ENCODE measurements at regions not wholly inside any gene's neighbourhood (a gene's known extent, or its start where the extent isn't known, plus 50 kb on each side); places are given as distances from the start of the nearest gene placed in this dataset.

DNA sequence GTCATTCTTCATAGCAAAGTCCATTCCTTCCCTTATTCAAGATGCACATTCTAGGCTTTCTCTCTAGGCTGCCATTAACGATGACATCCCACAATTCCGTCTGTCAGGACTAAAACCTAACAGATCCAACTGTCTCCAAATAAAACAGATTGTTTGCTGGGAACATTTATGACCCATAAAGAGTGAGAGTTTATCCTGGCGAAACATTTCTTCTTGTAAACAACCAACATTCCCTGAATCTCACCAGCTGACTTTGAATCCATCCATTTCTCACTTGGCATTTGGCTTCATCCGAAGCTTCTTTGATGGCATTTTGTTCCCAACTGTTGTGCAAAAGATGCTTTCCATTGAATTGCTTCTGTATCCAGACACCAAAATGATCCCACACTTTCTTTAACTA, 93.1 kb downstream of the OLIG3 start:
- TF ChIP-seq, protein P1, sequence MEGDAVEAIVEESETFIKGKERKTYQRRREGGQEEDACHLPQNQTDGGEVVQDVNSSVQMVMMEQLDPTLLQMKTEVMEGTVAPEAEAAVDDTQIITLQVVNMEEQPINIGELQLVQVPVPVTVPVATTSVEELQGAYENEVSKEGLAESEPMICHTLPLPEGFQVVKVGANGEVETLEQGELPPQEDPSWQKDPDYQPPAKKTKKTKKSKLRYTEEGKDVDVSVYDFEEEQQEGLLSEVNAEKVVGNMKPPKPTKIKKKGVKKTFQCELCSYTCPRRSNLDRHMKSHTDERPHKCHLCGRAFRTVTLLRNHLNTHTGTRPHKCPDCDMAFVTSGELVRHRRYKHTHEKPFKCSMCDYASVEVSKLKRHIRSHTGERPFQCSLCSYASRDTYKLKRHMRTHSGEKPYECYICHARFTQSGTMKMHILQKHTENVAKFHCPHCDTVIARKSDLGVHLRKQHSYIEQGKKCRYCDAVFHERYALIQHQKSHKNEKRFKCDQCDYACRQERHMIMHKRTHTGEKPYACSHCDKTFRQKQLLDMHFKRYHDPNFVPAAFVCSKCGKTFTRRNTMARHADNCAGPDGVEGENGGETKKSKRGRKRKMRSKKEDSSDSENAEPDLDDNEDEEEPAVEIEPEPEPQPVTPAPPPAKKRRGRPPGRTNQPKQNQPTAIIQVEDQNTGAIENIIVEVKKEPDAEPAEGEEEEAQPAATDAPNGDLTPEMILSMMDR (IDR thresholded peaks at IDR 0.05 in 4 of 5, conservative IDR thresholded peaks at IDR 0.05 in 1 of 5) = no peak
- TF ChIP-seq POLR2A (IDR thresholded peaks at IDR 0.05) = no peak

All from gastrocnemius medialis (tissue), 4 donors.